ENCODE measurements at regions not wholly inside any gene's neighbourhood (a gene's known extent, or its start where the extent isn't known, plus 50 kb on each side); places are given as distances from the start of the nearest gene placed in this dataset.

GRCh38 chr14:25231004-25231403, 181.1 kb upstream of the STXBP6 start:
- H3K36me3 ChIP-seq = no peaks in the 10 kb centered on the region
- H3K27ac ChIP-seq (replicated peaks in 1 of 4) = no peak overlapping the region
- peaks cover 0 to 6% (median 3%) of the 10 kb centered on the region in 4 donors for H3K4me1 ChIP-seq
- WGBS = 48% methylated on average over 4 of the region's 4 CpGs
- DNase-seq (ENCODE audit: extremely low spot score) = no peak
- H3K9me3 ChIP-seq = peaks cover 0 to 4% (median 0%) of the 10 kb centered on the region in 4 donors
- intact Hi-C loops (cut with DNase I) = no loop called here
- TF ChIP-seq EP300 (IDR thresholded peaks at IDR 0.05) (no peak), POLR2A (IDR thresholded peaks at IDR 0.05; ENCODE audit: low read depth) (no peak), CTCF (IDR thresholded peaks at IDR 0.05) (no peak), POLR2AphosphoS5 (IDR thresholded peaks at IDR 0.05) (no peak)
- H3K4me3 ChIP-seq = no peak overlapping the region
- H3K27me3 ChIP-seq = no peaks in the 10 kb centered on the region

GRCh38 chr14:25226214-25226613, 176.3 kb upstream of the STXBP6 start:
- Histone ChIP-seq H3K9me3 (peaks cover 0 to 4% (median 0%) of the 10 kb centered on the region in 4 donors), H3K36me3 (no peaks in the 10 kb centered on the region), H3K4me3 (no peak overlapping the region), H3K27me3 (no peaks in the 10 kb centered on the region), H3K27ac (replicated peaks in 1 of 4) (no peak overlapping the region), H3K4me1 (peaks cover 0 to 4% (median 1%) of the 10 kb centered on the region in 4 donors)
- WGBS = 61% methylated on average over 3 of the region's 3 CpGs
- intact Hi-C loops (cut with DNase I) = no loop called here
- DNase-seq (ENCODE audit: extremely low spot score) = no peak
- TF ChIP-seq EP300 (IDR thresholded peaks at IDR 0.05) (no peak), CTCF (IDR thresholded peaks at IDR 0.05) (no peak), POLR2A (IDR thresholded peaks at IDR 0.05; ENCODE audit: low read depth) (no peak)

- H3K27ac ChIP-seq (replicated peaks in 1 of 4) = no peak overlapping the region
- no peaks in the 10 kb centered on the region for H3K4me1 ChIP-seq
- no peak for TF ChIP-seq POLR2A (IDR thresholded peaks at IDR 0.05; ENCODE audit: low read depth)
- TF ChIP-seq POLR2AphosphoS5 (IDR thresholded peaks at IDR 0.05) = no peak
- TF ChIP-seq EP300 (IDR thresholded peaks at IDR 0.05) = no peak
- no peak for TF ChIP-seq CTCF (IDR thresholded peaks at IDR 0.05)
- no peaks in the 10 kb centered on the region for H3K9me3 ChIP-seq
- DNase-seq (ENCODE audit: extremely low spot score) = no peak
- no peaks in the 10 kb centered on the region for H3K36me3 ChIP-seq
- no peak overlapping the region for H3K4me3 ChIP-seq
- no peaks in the 10 kb centered on the region for H3K27me3 ChIP-seq
- intact Hi-C loops (cut with DNase I) = no loop called here
Measured at GRCh38 chr14:25222256-25222655, 172.3 kb upstream of the STXBP6 start.

- Histone ChIP-seq H3K4me3 (no peak overlapping the region), H3K9me3 (no peaks in the 10 kb centered on the region), H3K27me3 (no peaks in the 10 kb centered on the region), H3K4me1 (no peaks in the 10 kb centered on the region), H3K27ac (replicated peaks in 1 of 4) (no peak overlapping the region), H3K36me3 (no peaks in the 10 kb centered on the region)
- no peak for DNase-seq (ENCODE audit: extremely low spot score)
- intact Hi-C loops (cut with DNase I) = no loop called here
- TF ChIP-seq EP300 (IDR thresholded peaks at IDR 0.05) (no peak), POLR2AphosphoS5 (IDR thresholded peaks at IDR 0.05) (no peak), POLR2A (IDR thresholded peaks at IDR 0.05; ENCODE audit: low read depth) (no peak), CTCF (IDR thresholded peaks at IDR 0.05) (no peak)
Measured at GRCh38 chr14:25220514-25220913, 170.6 kb upstream of the STXBP6 start.

- Histone ChIP-seq H3K36me3 (no peaks in the 10 kb centered on the region), H3K4me3 (no peak overlapping the region), H3K4me1 (no peaks in the 10 kb centered on the region), H3K27me3 (no peaks in the 10 kb centered on the region), H3K9me3 (no peaks in the 10 kb centered on the region), H3K27ac (replicated peaks in 1 of 4) (no peak overlapping the region)
- intact Hi-C loops (cut with DNase I) = no loop called here
- DNase-seq (ENCODE audit: extremely low spot score) = no peak
- TF ChIP-seq CTCF (IDR thresholded peaks at IDR 0.05) (no peak), POLR2A (IDR thresholded peaks at IDR 0.05; ENCODE audit: low read depth) (no peak), EP300 (IDR thresholded peaks at IDR 0.05) (no peak), POLR2AphosphoS5 (IDR thresholded peaks at IDR 0.05) (no peak)
Measured at GRCh38 chr14:25215607-25216006, 165.7 kb upstream of the STXBP6 start.

Data from esophagus muscularis mucosa (tissue), 4 donors.